ENCODE measurements at regions not wholly inside any gene's neighbourhood (a gene's known extent, or its start where the extent isn't known, plus 50 kb on each side); places are given as distances from the start of the nearest gene placed in this dataset.

- Histone ChIP-seq H3K36me3 (no peaks in the 10 kb centered on the region), H3K4me3 (peak overlapping the region; percentile 24), H3K27ac (no peak overlapping the region), H3K27me3 (replicated peaks; ENCODE audit: insufficient read depth) (no peaks in the 10 kb centered on the region), H3K4me1 (ENCODE audit: control insufficient read depth in 1 of 2, low read depth in 2 of 2) (peaks cover 9 to 26% of the 10 kb centered on the region in 2 donors), H3K9me3 (peaks cover 7% of the 10 kb centered on the region)
- no peak for TF ChIP-seq CTCF (IDR thresholded peaks at IDR 0.05)
- DNase-seq (ENCODE audit: low spot score) (no peak), ATAC-seq (ENCODE audit: insufficient number of reproducible peaks, low FRiP score, low read depth) (no peak)
These were observed 81.5 kb upstream of the COL3A1 start for GRCh38 chr2:188892636-188893035.

- no peak for TF ChIP-seq CTCF (IDR thresholded peaks at IDR 0.05)
- Histone ChIP-seq H3K27ac (no peak overlapping the region), H3K27me3 (replicated peaks; ENCODE audit: insufficient read depth) (no peaks in the 10 kb centered on the region), H3K4me3 (no peak overlapping the region), H3K36me3 (no peaks in the 10 kb centered on the region), H3K9me3 (peaks cover 6% of the 10 kb centered on the region), H3K4me1 (ENCODE audit: control insufficient read depth in 1 of 2, low read depth in 2 of 2) (peaks cover 9 to 35% of the 10 kb centered on the region in 2 donors)
- ATAC-seq (ENCODE audit: insufficient number of reproducible peaks, low FRiP score, low read depth) (no peak), DNase-seq (ENCODE audit: low spot score) (no peak)
These were observed 80.2 kb upstream of the COL3A1 start for GRCh38 chr2:188893972-188894371.

GRCh38 chr2:188894979-188895378 is 79.2 kb upstream of the COL3A1 start:
- Histone ChIP-seq H3K36me3 (no peaks in the 10 kb centered on the region), H3K27me3 (replicated peaks; ENCODE audit: insufficient read depth) (no peaks in the 10 kb centered on the region), H3K9me3 (no peaks in the 10 kb centered on the region), H3K4me3 (no peak overlapping the region), H3K4me1 (ENCODE audit: control insufficient read depth in 1 of 2, low read depth in 2 of 2) (peaks cover 9 to 35% of the 10 kb centered on the region in 2 donors), H3K27ac (no peak overlapping the region)
- no peak for DNase-seq (ENCODE audit: low spot score)
- no peak for TF ChIP-seq CTCF (IDR thresholded peaks at IDR 0.05)
- no peak for ATAC-seq (ENCODE audit: insufficient number of reproducible peaks, low FRiP score, low read depth)

- H3K4me3 ChIP-seq: peak overlapping the region; percentile 55
- no peak for TF ChIP-seq CTCF (IDR thresholded peaks at IDR 0.05)
- H3K27ac ChIP-seq: peak overlapping the region; percentile 61 to 71
- peaks cover 9 to 35% of the 10 kb centered on the region in 2 donors for H3K4me1 ChIP-seq (ENCODE audit: control insufficient read depth in 1 of 2, low read depth in 2 of 2)
- H3K9me3 ChIP-seq: no peaks in the 10 kb centered on the region
- DNase-seq (ENCODE audit: low spot score) (no peak), ATAC-seq (ENCODE audit: insufficient number of reproducible peaks, low FRiP score, low read depth) (no peak)
- H3K27me3 ChIP-seq (replicated peaks; ENCODE audit: insufficient read depth): no peaks in the 10 kb centered on the region
- no peaks in the 10 kb centered on the region for H3K36me3 ChIP-seq
These were observed 77.1 kb upstream of the COL3A1 start for GRCh38 chr2:188897096-188897495.

- Histone ChIP-seq H3K4me1 (ENCODE audit: control insufficient read depth in 1 of 2, low read depth in 2 of 2) (peaks cover under 1 to 26% of the 10 kb centered on the region in 2 donors), H3K9me3 (no peaks in the 10 kb centered on the region), H3K4me3 (no peak overlapping the region), H3K27me3 (replicated peaks; ENCODE audit: insufficient read depth) (no peaks in the 10 kb centered on the region), H3K27ac (peak overlapping the region; percentile 61 to 71), H3K36me3 (no peaks in the 10 kb centered on the region)
- ATAC-seq (ENCODE audit: insufficient number of reproducible peaks, low FRiP score, low read depth) (no peak), DNase-seq (ENCODE audit: low spot score) (no peak)
- TF ChIP-seq CTCF (IDR thresholded peaks at IDR 0.05): no peak
These were observed 75.9 kb upstream of the COL3A1 start for GRCh38 chr2:188898261-188898660.
